Fibroblast of skin of abdomen (primary cell): ENCODE measurements at regions not wholly inside any gene's neighbourhood (a gene's known extent, or its start where the extent isn't known, plus 50 kb on each side); places are given as distances from the start of the nearest gene placed in this dataset.
"Not testable (repeated sequence)": the region's sequence is repeated elsewhere in the genome, so short reads cannot be mapped to it uniquely, and the experiment has no call there.

Source experiments
- DNase-seq: peaks from one replicate; pipeline ENCODE4 v3.0.0-alpha.2; 2013

DNA sequence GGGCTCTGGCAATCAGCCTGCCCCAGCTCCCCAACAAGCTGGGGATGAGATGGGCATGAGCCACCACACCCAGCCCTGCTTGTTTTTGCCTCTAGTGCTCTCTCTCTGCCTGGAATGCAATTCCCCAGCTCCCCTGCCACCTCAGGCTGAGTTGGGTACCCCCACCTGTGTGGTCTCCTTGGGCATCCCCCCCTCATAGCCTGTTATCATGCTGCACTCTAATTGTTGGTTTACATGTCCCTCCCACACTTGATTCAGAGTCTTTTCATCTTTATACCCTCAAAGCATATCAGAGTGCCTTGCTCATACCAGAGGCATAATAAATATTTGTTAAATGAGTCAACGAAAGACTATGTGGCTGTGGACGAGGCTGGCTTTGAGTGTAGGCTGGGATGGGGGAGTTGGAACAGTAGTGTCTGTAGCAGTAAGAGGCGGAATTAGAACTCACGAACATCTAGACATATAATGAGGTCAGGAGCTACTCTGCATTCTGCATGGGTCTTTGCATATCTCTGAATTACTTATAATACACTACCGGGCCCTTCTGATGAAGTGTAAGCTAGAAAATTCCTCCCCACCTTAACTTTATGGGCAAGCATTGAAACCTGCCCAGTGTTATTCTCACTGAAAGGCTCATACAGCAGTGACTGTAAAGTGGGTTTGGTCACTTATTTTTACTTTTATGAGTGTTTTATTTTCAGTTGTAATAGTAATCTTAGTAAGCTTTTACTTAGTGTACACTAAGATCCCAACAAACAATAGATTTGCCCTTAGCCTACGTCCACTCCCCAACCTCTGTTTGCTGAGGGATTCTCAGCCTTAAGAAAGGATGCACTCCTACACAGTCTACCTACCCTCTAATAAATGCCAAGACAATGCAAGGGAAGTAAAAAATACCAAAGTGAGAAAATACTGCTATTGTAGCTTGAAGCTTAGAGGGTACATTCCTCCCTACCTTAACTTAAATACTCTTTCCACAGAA, 58.7 kb downstream of the EDN1 start:
- peak; percentile 82 for DNase-seq

DNA sequence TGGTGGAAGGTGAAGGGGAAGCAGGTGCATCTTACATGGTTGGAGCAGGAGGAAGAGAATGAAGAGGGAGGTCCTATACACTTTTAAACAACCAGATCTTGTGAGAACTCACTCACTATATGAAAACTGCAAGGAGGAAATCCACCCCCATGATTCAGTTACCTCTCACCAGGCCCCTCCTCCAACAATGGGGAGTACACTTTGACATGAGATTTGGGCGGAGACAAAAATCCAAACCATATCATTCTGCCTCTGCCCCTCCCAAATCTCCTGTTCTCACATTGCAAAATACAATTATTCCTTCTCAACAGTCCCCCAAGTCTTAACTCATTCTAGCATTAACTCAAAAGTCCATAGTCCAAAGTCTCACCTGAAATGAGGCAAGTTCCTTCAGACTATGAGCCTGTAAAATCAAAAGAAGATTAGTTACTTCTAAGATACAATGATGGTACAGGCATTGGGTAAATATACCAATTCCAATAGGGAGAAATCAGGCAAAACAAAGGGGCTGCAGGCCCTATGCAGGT, 60.5 kb downstream of the EDN1 start:
- no peak for DNase-seq

DNA sequence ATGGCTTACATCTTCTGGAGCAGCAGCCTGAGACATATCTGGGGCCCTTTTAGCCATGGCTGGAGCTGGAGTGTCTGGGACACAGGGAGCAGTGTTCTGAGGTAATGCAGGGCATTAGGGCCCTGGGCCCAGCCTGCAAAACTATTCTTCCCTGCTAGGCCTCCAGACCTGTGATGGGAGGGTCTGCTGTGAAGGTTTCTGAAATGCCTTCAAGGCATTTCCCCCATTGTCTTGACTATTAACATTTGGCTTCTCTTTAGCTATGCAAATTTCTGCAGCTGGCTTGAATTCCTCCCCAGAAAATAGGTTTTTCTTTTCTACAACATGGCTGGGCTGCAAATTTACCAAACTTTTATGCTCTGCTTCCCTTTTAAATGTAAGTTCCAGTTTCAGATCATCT, 61.5 kb downstream of the EDN1 start:
- no peak for DNase-seq

DNA sequence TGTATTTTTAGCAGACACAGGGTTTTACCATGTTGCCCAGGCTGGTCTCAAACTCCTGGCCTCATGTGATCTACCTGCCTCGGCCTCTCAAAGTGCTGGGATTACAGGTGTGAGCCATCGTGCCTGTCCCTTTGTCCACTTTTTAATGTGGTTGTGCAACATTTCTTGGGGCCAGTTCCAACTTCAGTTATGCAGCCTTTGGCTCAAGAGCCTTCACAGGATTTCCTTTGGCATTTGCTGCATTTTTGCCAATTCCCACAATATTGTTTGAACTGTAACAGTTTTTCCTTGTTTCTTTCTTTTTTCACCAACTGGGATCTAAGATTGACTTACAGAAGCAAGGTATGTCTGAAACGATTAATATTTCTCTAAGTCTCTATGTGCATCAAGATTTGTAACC, 63.6 kb downstream of the EDN1 start:
- no peak for DNase-seq

DNA sequence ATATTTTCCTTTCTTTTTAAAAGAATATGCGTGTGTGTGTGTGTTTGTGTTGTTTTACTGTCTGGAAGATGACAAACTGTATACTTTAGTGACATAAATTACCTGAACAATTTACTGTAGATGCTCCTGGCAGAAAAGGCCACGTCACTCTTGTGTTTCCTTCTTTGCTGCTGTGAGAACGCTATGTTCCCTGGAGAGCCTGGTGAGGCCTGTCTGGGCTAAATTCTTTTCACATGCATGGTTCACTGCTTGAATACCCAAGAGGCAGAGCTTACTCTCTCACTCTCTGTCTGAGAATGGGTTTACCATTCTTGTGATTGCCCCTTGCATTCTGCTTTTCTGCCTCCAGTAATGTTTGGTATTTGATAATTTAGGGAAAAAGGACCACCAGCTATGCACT, 64.3 kb downstream of the EDN1 start:
- DNase-seq: peak; percentile 68

DNA sequence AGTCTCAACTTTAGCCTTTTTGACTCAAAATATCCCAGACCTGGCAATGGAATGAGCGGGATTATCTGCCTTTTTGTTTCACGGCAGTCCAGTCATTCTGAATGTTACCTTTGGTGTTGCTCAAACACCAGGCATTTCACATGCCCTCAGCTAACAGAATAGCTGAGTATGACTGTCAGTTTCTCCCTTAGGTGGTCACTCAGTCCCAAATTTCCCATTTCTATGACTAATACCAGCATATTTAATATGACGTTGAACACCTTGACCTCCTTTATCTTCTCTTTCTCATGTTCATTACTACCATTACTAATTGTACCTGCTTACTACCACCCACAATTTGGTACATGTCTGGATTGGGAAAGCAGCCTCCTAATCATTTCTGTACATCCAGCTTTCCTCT, 65.2 kb downstream of the EDN1 start:
- no peak for DNase-seq

DNA sequence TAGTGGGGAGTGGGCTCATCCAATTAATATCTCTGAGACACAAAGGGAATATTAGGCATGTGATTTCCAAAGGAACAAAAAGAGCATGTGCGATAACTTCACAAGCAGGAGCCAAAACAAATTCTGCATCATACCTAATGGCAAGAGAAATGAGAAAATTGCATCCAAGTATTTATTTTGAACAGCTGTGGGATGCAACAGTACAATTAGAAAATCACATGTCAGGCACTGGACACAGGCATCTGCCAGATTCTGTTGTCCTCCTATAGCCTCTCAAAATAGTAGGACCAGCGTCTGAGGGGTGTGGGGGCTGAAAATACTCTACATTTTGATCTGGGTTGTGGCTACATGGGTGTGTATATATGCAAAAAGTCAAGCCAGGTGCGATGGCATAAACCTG, 66.3 kb downstream of the EDN1 start:
- no peak for DNase-seq

DNA sequence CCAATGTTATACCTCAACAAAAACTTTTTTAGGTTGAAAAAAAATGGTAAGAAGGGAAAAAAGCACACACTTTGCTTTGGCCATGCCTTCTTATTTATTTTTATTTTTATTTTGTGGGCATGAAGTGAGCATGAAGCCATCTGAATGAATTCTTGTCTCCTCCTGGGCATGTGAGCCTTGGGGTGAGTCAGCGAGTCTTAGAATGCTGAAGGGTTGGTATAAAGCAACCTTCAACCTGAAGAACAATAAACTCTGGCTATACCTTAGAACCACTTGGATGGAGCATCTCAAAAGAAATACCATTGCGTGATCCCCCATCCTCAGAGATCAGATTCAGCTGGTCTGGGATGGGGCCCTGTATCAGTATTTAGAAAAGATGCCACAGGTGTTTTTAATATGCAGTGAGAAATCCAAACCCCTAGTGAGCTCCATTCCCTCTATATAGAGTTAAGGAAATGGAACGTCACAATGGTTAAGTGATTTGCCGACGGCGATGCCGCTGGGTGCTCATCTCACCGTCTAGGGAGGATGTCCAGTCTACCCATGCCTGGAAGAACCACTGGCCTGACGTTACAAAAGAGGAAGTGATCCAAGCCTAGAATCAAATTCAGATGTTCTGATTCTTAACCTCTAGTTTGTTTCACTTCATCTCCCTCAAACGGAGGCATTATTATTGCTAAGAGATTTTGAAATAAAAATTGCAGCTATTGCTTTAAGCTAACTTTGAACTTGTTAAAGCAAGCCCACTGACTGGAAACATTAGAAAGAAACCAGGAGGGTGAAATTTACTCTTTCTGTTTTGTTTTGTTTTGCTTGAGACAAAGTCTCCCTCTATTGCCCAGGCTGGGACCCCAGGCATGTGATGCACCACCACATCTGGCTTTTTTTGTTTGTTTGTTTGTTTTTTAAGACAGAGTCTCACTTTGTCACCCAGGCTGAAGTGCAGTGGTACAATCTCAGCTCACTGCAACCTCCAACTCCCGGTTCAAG, 67.1 kb downstream of the EDN1 start:
- peak; percentile 8 for DNase-seq

DNA sequence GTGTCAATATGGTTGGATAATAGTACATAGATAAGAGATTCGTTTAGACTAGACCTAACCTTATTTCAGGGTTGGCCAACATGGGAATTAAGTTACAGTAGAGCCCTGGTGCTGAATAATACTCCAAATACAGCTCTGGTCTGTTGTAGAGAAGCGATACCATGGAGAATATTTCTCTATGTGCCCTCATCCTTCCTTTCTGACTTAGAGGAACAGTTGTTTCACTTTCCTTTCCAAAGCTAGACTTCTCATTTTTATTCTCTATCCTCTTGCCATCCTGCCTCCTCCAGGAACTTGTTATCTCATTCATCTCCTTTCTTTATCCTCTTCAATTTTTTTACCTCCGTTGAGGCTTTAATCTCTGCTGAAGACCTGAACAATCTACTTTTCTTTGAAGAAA, 68.9 kb downstream of the EDN1 start:
- DNase-seq: no peak

DNA sequence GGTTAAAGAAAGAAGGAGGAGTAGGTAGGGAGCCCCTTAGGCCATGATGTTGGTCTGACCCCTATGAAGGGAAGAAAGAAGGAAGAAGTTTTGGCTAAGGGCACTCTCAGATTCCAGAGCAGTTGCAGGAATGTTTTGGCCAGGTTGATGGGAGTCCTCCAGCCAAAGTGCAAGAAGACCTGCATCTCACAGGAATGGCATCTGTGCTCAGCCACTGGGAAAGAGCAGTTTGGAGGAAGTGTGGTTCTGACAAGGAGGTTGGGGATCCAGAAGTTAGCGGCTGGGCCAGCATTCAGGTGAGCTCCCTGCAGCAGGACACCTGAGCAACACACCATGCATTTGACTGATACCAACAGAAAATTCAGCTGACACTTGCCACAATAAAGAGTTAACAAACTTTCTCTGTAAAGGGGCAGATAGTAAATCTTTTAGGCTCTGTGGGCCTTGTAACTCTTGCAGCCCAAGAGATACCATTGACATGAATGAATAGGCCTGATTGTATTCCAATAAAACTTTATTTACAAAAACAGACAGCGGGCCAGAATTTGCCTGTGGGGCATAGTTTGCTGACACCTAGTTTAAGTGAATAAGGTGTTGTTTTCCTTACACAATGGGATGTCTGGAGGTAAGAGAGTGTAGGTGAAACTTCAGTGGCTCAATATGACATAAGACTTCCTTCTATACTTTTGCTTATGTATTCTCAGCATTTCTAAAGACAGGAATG, 71.0 kb downstream of the EDN1 start:
- no peak for DNase-seq

DNA sequence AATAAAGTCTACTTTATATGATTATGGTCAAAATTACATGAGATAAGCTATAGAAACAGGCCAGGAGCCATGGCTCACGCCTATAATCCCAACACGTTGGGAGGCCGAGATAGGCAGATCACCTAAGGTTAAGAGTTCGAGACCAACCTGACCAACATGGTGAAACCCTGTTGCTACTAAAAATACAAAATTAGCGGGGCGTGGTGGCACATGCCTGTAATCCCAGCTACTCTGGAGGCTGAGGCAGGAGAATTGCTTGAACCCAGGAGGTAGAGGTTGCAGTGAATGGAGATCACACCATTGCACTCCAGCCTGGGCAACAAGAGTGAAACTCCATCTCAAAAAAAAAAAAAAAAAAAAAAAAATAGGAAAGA, 73.1 kb downstream of the EDN1 start:
- not testable (repeated sequence) for DNase-seq

DNA sequence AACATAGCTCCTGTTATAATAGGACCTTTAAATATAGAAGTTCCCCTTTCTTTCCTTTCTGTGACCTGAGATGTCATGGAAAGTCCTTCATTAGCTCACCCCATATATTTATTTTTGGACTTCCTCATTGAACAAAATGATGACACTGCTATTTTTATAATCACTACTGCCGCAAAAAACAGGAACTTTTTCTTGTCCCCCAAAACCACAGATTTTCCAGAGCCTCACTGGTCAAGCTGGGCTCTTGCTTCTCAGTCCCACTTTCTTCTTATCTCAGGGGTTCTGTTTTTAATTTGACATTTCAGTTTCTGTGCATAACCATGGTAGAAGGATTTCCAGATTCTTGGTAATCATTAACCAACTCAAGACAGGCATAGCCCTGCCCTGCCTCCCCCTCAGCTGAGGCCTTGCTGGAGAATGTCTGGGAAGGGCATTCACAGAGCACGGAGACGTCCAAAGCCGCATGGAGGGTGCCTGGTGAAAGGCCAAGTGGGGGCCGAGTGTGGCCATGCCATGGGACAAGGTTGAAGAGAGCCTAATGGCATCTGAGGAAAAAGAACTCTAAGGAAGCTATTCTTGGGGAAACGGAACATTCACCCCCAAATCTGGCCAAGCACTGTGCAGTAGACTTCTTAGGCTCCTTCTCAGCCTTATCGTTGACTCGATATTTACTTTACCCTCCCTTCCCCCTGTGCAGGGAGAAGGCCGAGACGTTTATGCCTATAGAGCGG, 73.7 kb downstream of the EDN1 start:
- DNase-seq: no peak

DNA sequence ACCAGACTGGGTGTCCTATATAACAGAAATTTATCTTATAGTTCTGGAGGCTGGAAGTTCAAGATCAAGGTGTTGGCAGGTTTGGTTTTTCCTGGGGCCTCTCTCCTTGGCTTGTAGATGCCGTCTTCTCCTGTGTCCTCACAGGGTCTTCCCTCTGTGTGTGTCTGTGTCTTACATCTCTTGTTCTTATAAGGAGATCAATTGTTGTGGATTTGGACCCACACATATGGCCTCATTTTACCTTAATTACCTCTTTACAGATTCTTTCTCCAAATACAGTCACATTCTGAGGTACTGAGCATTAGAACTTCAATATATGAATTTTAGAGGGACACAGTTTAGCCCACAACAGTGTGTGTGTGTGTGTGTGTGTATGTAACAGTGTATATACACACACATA, 74.5 kb downstream of the EDN1 start:
- DNase-seq: no peak

DNA sequence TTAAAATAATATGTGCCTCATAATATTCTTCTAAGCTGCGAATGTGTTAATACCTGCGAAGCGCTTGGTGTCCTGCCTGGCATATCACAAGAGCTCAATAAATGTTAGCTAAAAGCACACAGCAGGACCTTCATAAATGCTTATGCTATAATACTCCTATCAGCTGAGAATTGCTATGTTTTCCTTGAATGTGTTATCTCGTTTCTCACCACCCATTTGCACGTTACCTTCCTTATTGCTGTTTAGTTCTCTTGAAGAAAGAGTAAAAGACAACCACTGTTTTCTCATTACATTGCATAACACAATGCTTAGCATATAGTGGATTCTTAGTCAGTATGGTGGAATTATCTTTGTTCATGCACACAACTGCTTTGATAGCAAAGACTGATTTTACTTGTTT, 76.6 kb downstream of the EDN1 start:
- no peak for DNase-seq

DNA sequence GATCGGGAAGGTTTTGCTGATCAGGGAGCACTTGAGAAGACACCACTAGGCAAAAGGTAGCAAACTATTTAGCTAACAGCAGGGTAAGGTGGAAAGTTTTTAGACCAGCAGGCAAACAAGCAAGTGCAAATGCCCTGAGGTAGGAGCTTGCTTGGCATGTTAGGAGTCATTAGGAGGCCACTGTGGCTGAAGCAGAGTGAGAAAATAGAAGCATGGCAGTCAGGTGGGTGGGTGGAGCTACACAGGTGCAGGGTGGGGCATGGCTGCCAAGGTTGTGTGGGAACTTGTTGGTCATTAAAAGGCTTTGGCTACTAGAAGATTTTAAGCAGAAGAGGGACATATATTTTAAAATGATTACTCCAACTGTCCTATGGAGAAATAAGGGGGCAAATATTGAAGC, 77.3 kb downstream of the EDN1 start:
- DNase-seq: no peak

DNA sequence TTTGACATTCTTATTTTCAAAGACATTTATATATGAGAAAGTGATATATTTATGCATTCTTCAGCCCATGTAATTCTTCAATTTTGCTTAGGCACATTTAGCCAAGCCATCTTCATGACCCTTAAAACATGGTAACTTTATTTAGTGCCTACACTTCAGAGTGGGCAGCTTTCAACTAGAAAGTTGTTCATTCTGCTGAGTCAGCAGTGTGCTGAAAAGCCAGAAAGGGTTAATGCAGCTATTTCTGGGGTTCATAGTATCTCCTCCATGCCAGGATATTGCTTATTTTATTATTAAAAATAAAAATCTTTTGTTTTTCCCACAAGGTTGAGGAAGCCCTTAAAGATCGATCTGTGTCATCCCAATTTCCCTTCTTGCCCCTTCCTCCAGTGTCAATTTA, 79.2 kb downstream of the EDN1 start:
- DNase-seq: no peak

DNA sequence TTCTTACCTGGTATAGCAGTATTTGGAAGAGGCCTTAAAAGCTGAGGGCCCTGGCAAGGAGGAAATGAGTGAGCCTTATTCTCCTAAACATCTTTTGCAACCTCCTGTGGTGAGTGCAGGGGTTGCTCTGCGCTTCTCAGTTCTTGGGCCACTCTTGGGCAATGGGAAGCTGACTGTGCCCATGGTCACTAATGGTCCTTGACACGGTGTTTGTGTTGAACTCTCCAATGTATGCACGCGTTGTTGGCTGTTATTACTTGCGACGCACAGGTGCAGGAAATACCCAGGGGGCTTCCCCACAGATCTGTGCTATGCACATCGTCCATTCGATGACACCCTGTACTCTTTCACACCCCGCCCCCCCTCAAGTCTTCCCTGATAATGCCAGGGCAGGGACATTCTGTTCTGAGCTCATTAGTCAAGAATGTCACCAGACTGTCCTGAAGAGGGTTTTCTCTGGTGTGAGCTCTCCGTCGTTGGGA, 79.7 kb downstream of the EDN1 start:
- no peak for DNase-seq

DNA sequence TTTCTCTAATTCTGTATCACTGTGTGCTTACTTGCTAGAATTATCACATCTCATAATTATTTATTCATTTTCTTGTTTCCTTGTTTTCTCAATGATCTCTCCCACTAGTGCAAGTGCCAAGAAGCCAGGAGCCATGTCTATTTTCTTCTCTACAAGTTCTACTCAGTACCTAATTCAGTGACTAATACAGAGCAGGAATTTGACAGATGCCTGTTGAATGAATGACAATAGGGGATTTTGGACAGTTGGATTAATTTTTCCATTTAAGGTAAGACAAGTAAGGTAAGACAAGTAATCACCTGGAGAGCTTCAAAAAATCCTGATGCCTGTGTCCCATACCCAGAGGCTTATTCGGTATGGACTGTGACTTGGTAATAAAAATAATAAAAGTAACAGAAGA, 81.0 kb downstream of the EDN1 start:
- DNase-seq: no peak

DNA sequence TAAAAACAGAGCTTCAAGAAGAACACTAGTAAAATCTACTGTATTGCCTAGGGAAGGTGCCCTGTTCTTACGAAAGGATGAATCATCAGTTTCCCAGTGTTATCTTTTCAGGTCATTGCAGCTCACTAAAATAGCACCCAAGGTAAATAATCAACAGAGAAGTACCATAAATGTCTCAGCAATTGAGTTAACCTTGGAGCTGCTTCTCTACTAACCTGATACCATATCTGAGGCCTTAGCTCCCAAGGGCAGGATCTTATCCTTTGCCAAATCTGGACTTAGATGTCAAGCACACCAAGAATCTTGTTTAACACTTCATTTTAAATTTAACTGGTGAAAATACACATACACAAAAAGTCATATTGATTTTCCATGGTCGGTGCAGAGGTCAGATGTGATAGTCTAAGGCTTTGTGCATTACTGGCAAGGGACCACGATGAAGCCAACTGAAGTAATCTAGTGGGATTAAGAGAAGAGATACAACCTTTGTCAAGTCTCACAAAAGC, 81.5 kb downstream of the EDN1 start:
- DNase-seq: no peak

DNA sequence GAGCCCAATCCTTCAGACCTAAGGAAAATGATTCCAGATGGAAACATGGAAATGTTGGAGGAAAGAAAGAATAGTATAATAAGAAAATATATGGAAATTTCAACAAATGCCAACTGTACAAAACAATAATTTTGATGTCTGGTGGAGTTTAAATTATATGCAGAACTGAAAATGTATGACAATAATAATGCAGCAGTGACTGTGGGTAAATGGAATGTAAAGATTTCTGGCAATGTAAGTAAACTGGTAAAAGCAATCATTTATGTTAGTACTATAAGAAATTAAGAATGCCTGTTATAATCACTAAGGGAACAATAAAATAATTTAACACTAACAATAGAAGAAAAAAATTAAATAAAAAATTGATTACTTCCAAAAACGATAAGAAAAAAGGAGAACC, 89.0 kb downstream of the EDN1 start:
- DNase-seq: peak; percentile 48

DNA sequence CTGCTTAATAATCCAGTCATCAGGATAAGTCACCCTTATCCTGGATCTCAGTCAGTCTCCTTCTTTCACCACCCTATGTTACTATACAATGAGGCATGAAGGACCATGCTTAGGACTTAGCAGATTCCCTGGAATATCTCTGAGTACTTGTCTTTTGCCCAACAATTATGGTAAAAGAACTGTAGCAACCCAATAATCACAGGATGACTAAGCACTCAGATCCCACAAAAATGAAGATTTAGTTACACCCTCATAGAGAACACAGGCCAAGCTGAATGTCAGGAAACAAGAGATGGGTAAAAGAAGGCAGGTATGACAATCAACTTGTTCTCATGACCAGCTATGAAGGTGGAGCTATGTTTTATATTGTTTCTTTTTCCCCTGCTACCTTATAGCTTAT, 91.4 kb downstream of the EDN1 start:
- peak; percentile 42 for DNase-seq
